Hepatocyte (in vitro differentiated cells): ENCODE measurements at regions not wholly inside any gene's neighbourhood (a gene's known extent, or its start where the extent isn't known, plus 50 kb on each side); places are given as distances from the start of the nearest gene placed in this dataset.

Source experiments
- DNase-seq: peaks from one replicate; pipeline ENCODE4 v3.0.0-alpha.2; 2016; ENCODE audit warnings: low spot score
- H2AFZ ChIP-seq: fragments of 200-600 bp; sonication (generic); 2 replicates; pipeline ENCODE4 v1.6.0; 2016; ENCODE audit warnings: antibody characterized with exemption, mild to moderate bottlenecking
- H3K27ac ChIP-seq: fragments of 200-600 bp; sonication (generic); 2 replicates; pipeline ENCODE4 v1.5.1; 2016; ENCODE audit warnings: mild to moderate bottlenecking
- H3K27me3 ChIP-seq: fragments of 200-600 bp; sonication (generic); 2 replicates; pipeline ENCODE4 v1.6.1; 2016
- H3K36me3 ChIP-seq: fragments of 200-600 bp; sonication (generic); replicated peaks from 2 replicates; pipeline ENCODE4 v1.5.1; 2016; ENCODE audit warnings: low read depth; ENCODE audit not compliant: insufficient read depth
- H3K4me1 ChIP-seq: fragments of 200-600 bp; sonication (generic); 2 replicates; pipeline ENCODE4 v1.5.1; 2016; ENCODE audit warnings: mild to moderate bottlenecking, moderate library complexity; ENCODE audit not compliant: insufficient read depth
- H3K4me2 ChIP-seq: fragments of 200-600 bp; sonication (generic); 2 replicates; pipeline ENCODE4 v1.6.0; 2016
- H3K4me3 ChIP-seq: fragments of 200-600 bp; sonication (generic); 2 replicates; pipeline ENCODE4 v1.5.1; 2016; ENCODE audit warnings: mild to moderate bottlenecking
- H3K79me2 ChIP-seq: fragments of 200-600 bp; sonication (generic); 2 replicates; pipeline ENCODE4 v1.6.0; 2017; ENCODE audit warnings: mild to moderate bottlenecking
- H3K9me2 ChIP-seq: fragments of 200-600 bp; sonication (generic); replicated peaks from 2 replicates; pipeline ENCODE4 v1.6.0; 2017; ENCODE audit warnings: mild to moderate bottlenecking; ENCODE audit not compliant: insufficient read depth
- H3K9me3 ChIP-seq: fragments of 200-600 bp; sonication (generic); 2 replicates; pipeline ENCODE4 v1.5.1; 2016; ENCODE audit warnings: low read depth, mild to moderate bottlenecking
- H4K20me1 ChIP-seq: fragments of 200-600 bp; sonication (generic); 2 replicates; pipeline ENCODE4 v1.6.0; 2016; ENCODE audit warnings: mild to moderate bottlenecking; ENCODE audit not compliant: insufficient read depth, poor library complexity, severe bottlenecking
- CTCF ChIP-seq: fragments of 200-600 bp; sonication (generic); IDR thresholded peaks from 2 replicates; pipeline ENCODE4 v1.5.1; 2016; ENCODE audit warnings: antibody characterized with exemption, mild to moderate bottlenecking; ENCODE audit not compliant: poor library complexity
- EZH2 ChIP-seq: fragments of 200-600 bp; sonication (generic); IDR thresholded peaks from 2 replicates; pipeline ENCODE4 v1.6.1; 2016; ENCODE audit warnings: antibody characterized with exemption, mild to moderate bottlenecking, borderline replicate concordance
- EZH2phosphoT487 ChIP-seq: fragments of 200-600 bp; sonication (generic); IDR thresholded peaks from one replicate; pipeline ENCODE4 v1.6.1; 2018; ENCODE audit warnings: antibody characterized with exemption, mild to moderate bottlenecking, low read depth, moderate library complexity; ENCODE audit not compliant: unreplicated experiment, severe bottlenecking
- WGBS: methylation state at CpG from one replicate; pipeline ENCODE4 v1.1.6; 2016; ENCODE audit warnings: low lambda C conversion rate; ENCODE audit errors: missing lambda C conversion rate; 5-methylcytosine and 5-hydroxymethylcytosine counted together

- Histone ChIP-seq H3K4me2 (no peak overlapping the region), H3K4me1 (no peaks in the 10 kb centered on the region), H3K9me3 (no peaks in the 10 kb centered on the region), H3K79me2 (no peaks in the 10 kb centered on the region), H3K36me3 (no peaks in the 10 kb centered on the region), H4K20me1 (no peaks in the 10 kb centered on the region), H3K27ac (no peak overlapping the region), H2AFZ (no peak overlapping the region), H3K4me3 (no peak overlapping the region), H3K9me2 (no peaks in the 10 kb centered on the region), H3K27me3 (no peaks in the 10 kb centered on the region)
- DNase-seq, result no peak
- no peak for TF ChIP-seq CTCF
- no peak for TF ChIP-seq EZH2phosphoT487
- no peak for TF ChIP-seq EZH2
- WGBS, result 67% methylated on average over 4 of the region's 4 CpGs
Observed at GRCh38 chr11:128047026-128047425, 540.3 kb downstream of the ETS1 start.

GRCh38 chr11:128046213-128046612 lies 541.1 kb downstream of the ETS1 start:
- no peaks in the 10 kb centered on the region for H4K20me1 ChIP-seq
- H3K36me3 ChIP-seq, result no peaks in the 10 kb centered on the region
- H3K27ac ChIP-seq, result no peak overlapping the region
- no peaks in the 10 kb centered on the region for H3K9me2 ChIP-seq
- WGBS, result 86% methylated on average over 3 of the region's 3 CpGs
- no peak for DNase-seq
- no peak overlapping the region for H3K4me2 ChIP-seq
- no peak overlapping the region for H2AFZ ChIP-seq
- no peaks in the 10 kb centered on the region for H3K9me3 ChIP-seq
- H3K4me3 ChIP-seq, result no peak overlapping the region
- H3K4me1 ChIP-seq, result no peaks in the 10 kb centered on the region
- no peaks in the 10 kb centered on the region for H3K27me3 ChIP-seq
- H3K79me2 ChIP-seq, result no peaks in the 10 kb centered on the region
- TF ChIP-seq EZH2phosphoT487 (no peak), EZH2 (no peak), CTCF (no peak)

- 61% methylated on average over 4 of the region's 4 CpGs for WGBS
- Histone ChIP-seq H3K36me3 (no peaks in the 10 kb centered on the region), H3K79me2 (no peaks in the 10 kb centered on the region), H3K4me1 (no peaks in the 10 kb centered on the region), H2AFZ (no peak overlapping the region), H4K20me1 (no peaks in the 10 kb centered on the region), H3K9me3 (no peaks in the 10 kb centered on the region), H3K9me2 (no peaks in the 10 kb centered on the region), H3K27ac (no peak overlapping the region), H3K27me3 (no peaks in the 10 kb centered on the region), H3K4me2 (no peak overlapping the region), H3K4me3 (no peak overlapping the region)
- TF ChIP-seq EZH2phosphoT487, result no peak
- no peak for TF ChIP-seq CTCF
- TF ChIP-seq EZH2, result no peak
- DNase-seq, result no peak
Observed at GRCh38 chr11:128045094-128045725, 542.1 kb downstream of the ETS1 start.

GRCh38 chr11:128042290-128042751 lies 545.0 kb downstream of the ETS1 start:
- no peak for DNase-seq
- no peak overlapping the region for H3K4me3 ChIP-seq
- no peaks in the 10 kb centered on the region for H3K9me2 ChIP-seq
- H3K9me3 ChIP-seq, result no peaks in the 10 kb centered on the region
- H3K4me2 ChIP-seq, result no peak overlapping the region
- H2AFZ ChIP-seq, result no peak overlapping the region
- H3K27me3 ChIP-seq, result no peaks in the 10 kb centered on the region
- no peaks in the 10 kb centered on the region for H3K4me1 ChIP-seq
- no peaks in the 10 kb centered on the region for H3K36me3 ChIP-seq
- 34% methylated on average over 3 of the region's 3 CpGs for WGBS
- no peak for TF ChIP-seq EZH2
- TF ChIP-seq EZH2phosphoT487, result no peak
- no peak for TF ChIP-seq CTCF
- no peaks in the 10 kb centered on the region for H4K20me1 ChIP-seq
- no peak overlapping the region for H3K27ac ChIP-seq
- no peaks in the 10 kb centered on the region for H3K79me2 ChIP-seq
